ENCODE measurements at regions not wholly inside any gene's neighbourhood (a gene's known extent, or its start where the extent isn't known, plus 50 kb on each side); places are given as distances from the start of the nearest gene placed in this dataset.

- no peaks in the 10 kb centered on the region for H4K20me1 ChIP-seq (replicated peaks; ENCODE audit: control insufficient read depth, extremely low read depth, insufficient read depth, low read length)
- CTCF ChIA-PET, result no interaction called here
Observed at GRCh38 chr10:8338177-8338766, 283.8 kb downstream of the GATA3 start.

More at GRCh38 chr10:8338177-8338766, 283.8 kb downstream of the GATA3 start:
- intact Hi-C loops (cut with micrococcal nuclease) (no loop called here), dilution Hi-C loops (cut with MboI; ENCODE audit: extremely low pct_ligation_motif_present, low sequenced_read_pairs) (no loop called here)
- peaks cover 2 to 9% of the 10 kb centered on the region in 2 experiments for H3K27me3 ChIP-seq (ENCODE audit: control insufficient read depth in 2 of 2, insufficient read depth in 2 of 2, low read length in 2 of 2)
- H3K4me3 ChIP-seq (replicated peaks in 1 of 3; ENCODE audit: insufficient read depth in 1 of 3, low read depth in 1 of 3, low read length in 3 of 3), result no peak overlapping the region
- TF ChIP-seq POLR2A (IDR thresholded peaks at IDR 0.05; ENCODE audit: low read depth, low read length) (no peak), EZH2 (IDR thresholded peaks at IDR 0.05; ENCODE audit: borderline replicate concordance, low read depth, low read length, severe bottlenecking) (no peak), JUN (IDR thresholded peaks at IDR 0.05; ENCODE audit: borderline replicate concordance, insufficient read depth, insufficient read length, low read depth) (no peak), CTCF (IDR thresholded peaks at IDR 0.05; ENCODE audit: extremely low read depth in 1 of 2, insufficient read depth in 1 of 2, low read depth in 1 of 2, low read length in 2 of 2) (no peak)
- POLR2A ChIA-PET, result no interaction called here
- H3K9me1 ChIP-seq (replicated peaks; ENCODE audit: control insufficient read depth, extremely low read depth, insufficient read depth, low read length), result no peaks in the 10 kb centered on the region
- FAIRE-seq (no peak), DNase-seq (ENCODE audit: low read depth, low spot score) (no peak)
- no peak overlapping the region for H2AFZ ChIP-seq (ENCODE audit: low read depth, low read length)
- no peaks in the 10 kb centered on the region for H3K4me1 ChIP-seq (ENCODE audit: control insufficient read depth, extremely low read depth, insufficient read depth, low read length)
- H3K9me3 ChIP-seq (replicated peaks; ENCODE audit: control insufficient read depth, insufficient read depth, low read length), result no peaks in the 10 kb centered on the region
- H3K36me3 ChIP-seq (ENCODE audit: control insufficient read depth in 2 of 2, extremely low read depth in 1 of 2, insufficient read depth in 2 of 2, low read length in 2 of 2), result no peaks in the 10 kb centered on the region
- H3K79me2 ChIP-seq (ENCODE audit: control insufficient read depth, insufficient read depth, low read length), result no peaks in the 10 kb centered on the region
- H3K9ac ChIP-seq (replicated peaks; ENCODE audit: extremely low read depth, insufficient read depth, low read length), result no peak overlapping the region
- H3K27ac ChIP-seq (ENCODE audit: insufficient read depth, low read depth, low read length), result no peak overlapping the region
- H3K4me2 ChIP-seq (ENCODE audit: insufficient read depth, low read length), result no peak overlapping the region
- BruUV-seq (replicated peaks), result no TSS peak

All from endothelial cell of umbilical vein (primary cell).